IMR-90 (cell line): ENCODE measurements at regions not wholly inside any gene's neighbourhood (a gene's known extent, or its start where the extent isn't known, plus 50 kb on each side); places are given as distances from the start of the nearest gene placed in this dataset.

ENCODE experiments used
- ATAC-seq: fragments of 200-7000 bp; cut with Tn5 transposase; 2 replicates; pipeline ENCODE4 v1.9.1; 2020; ENCODE audit warnings: low read depth, mild to moderate bottlenecking, moderate library complexity
- BruUV-seq: library from RNA; stranded (reverse); fragments of 400-500 nt; replicated peaks from 2 replicates; lab custom pipeline; 2021; lab: Mats Ljungman, UMichigan
- CTCF ChIA-PET: fragments of 300-600 bp; formaldehyde crosslinking; extraction: SDS; loops from one replicate; lab custom pipeline; 2021; ENCODE audit warnings: antibody characterized with exemption; lab: Yijun Ruan, JAX
- POLR2A ChIA-PET: fragments of 300-600 bp; sonication (Branson Sonifier 250); formaldehyde crosslinking; loops from one replicate; lab custom pipeline; 2022; ENCODE audit warnings: antibody characterized with exemption; ENCODE audit not compliant: unreplicated experiment; lab: Charles Lee
- DNase-seq: peaks from one replicate; pipeline ENCODE4 v3.0.0; 2013
- H2AFZ ChIP-seq: replicated peaks from 2 replicates; pipeline ENCODE3; 2013; ENCODE audit warnings: low read length, mild to moderate bottlenecking; ENCODE audit not compliant: poor library complexity
- H2AK5ac ChIP-seq: 2 replicates; pipeline ENCODE4 v1.6.1; 2013; ENCODE audit warnings: low read depth, low read length, inconsistent platforms
- H2AK9ac ChIP-seq: replicated peaks from 2 replicates; pipeline ENCODE3; 2013; ENCODE audit warnings: mild to moderate bottlenecking, low read depth, low read length, moderate library complexity; ENCODE audit not compliant: poor library complexity
- H2BK120ac ChIP-seq: 2 replicates; pipeline ENCODE4 v1.6.1; 2013; ENCODE audit warnings: low read depth, low read length, inconsistent platforms
- H2BK15ac ChIP-seq: 3 replicates; pipeline ENCODE4 v1.6.1; 2013; ENCODE audit warnings: low read depth, low read length, inconsistent platforms
- H2BK20ac ChIP-seq: 2 replicates; pipeline ENCODE4 v1.6.1; 2013; ENCODE audit warnings: low read depth, mild to moderate bottlenecking, inconsistent platforms, low read length, moderate library complexity
- H2BK5ac ChIP-seq: 2 replicates; pipeline ENCODE4 v1.6.1; 2013; ENCODE audit warnings: mild to moderate bottlenecking, low read depth, low read length, inconsistent platforms; ENCODE audit not compliant: poor library complexity, severe bottlenecking
- H3K14ac ChIP-seq: replicated peaks from 2 replicates; pipeline ENCODE4 v1.6.1; 2013; ENCODE audit warnings: low read depth, low read length, inconsistent platforms
- H3K18ac ChIP-seq: 2 replicates; pipeline ENCODE4 v1.6.1; 2013; ENCODE audit warnings: low read depth, low read length, control low read depth
- H3K23ac ChIP-seq: 2 replicates; pipeline ENCODE4 v1.6.1; 2013; ENCODE audit warnings: low read depth, low read length, inconsistent platforms
- H3K27ac ChIP-seq: 2 replicates; pipeline ENCODE4 v1.5.1; 2013; ENCODE audit warnings: mild to moderate bottlenecking, control low read depth, low read length; ENCODE audit not compliant: insufficient read depth
- H3K27me3 ChIP-seq: 2 replicates; pipeline ENCODE4 v1.6.1; 2013; ENCODE audit warnings: low read length; ENCODE audit not compliant: control insufficient read depth, insufficient read depth
- H3K36me3 ChIP-seq: 2 replicates; pipeline ENCODE4 v1.6.1; 2013; ENCODE audit warnings: low read length, mixed read lengths; ENCODE audit not compliant: control insufficient read depth, insufficient read depth
- H3K4ac ChIP-seq: 2 replicates; pipeline ENCODE4 v1.6.1; 2013; ENCODE audit warnings: low read depth, low read length, inconsistent platforms
- H3K4me1 ChIP-seq: 2 replicates; pipeline ENCODE4 v1.6.1; 2013; ENCODE audit warnings: low read length, mixed read lengths; ENCODE audit not compliant: control insufficient read depth, insufficient read depth
- H3K4me2 ChIP-seq: 2 replicates; pipeline ENCODE4 v1.6.1; 2013; ENCODE audit warnings: low read depth, mild to moderate bottlenecking, control low read depth, low read length, moderate library complexity
- H3K4me3 ChIP-seq: 2 replicates; pipeline ENCODE4 v1.5.1; 2013; ENCODE audit warnings: low read depth, mild to moderate bottlenecking, control low read depth, low read length, moderate library complexity; ENCODE audit not compliant: insufficient read depth
- H3K56ac ChIP-seq: 2 replicates; pipeline ENCODE4 v1.6.1; 2013; ENCODE audit warnings: low read length, inconsistent platforms; ENCODE audit not compliant: insufficient read depth; ENCODE audit errors: extremely low read depth
- H3K79me1 ChIP-seq, 2 experiments: 2 replicates each; pipeline ENCODE4 v1.6.1; 2013; ENCODE audit warnings: low read length in 2 of 2, inconsistent platforms in 1 of 2, low read depth in 1 of 2
- H3K9ac ChIP-seq: 2 replicates; pipeline ENCODE4 v1.6.1; 2013; ENCODE audit warnings: low read depth, low read length, control low read depth
- H3K9me1 ChIP-seq: 2 replicates; pipeline ENCODE4 v1.6.1; 2013; ENCODE audit warnings: low read length, inconsistent platforms; ENCODE audit not compliant: insufficient read depth
- H3K9me3 ChIP-seq: 2 replicates; pipeline ENCODE4 v1.6.1; 2013; ENCODE audit warnings: low read length; ENCODE audit not compliant: control insufficient read depth, insufficient read depth
- H4K20me1 ChIP-seq: 2 replicates; pipeline ENCODE4 v1.6.1; 2013; ENCODE audit warnings: low read length, inconsistent platforms; ENCODE audit not compliant: insufficient read depth
- H4K5ac ChIP-seq: 2 replicates; pipeline ENCODE4 v1.6.1; 2013; ENCODE audit warnings: mild to moderate bottlenecking, low read depth, low read length, control low read depth
- H4K8ac ChIP-seq, 2 experiments: 2 replicates each; pipeline ENCODE4 v1.6.1; 2013; ENCODE audit warnings: low read depth in 2 of 2, low read length in 2 of 2, control low read depth in 1 of 2, inconsistent platforms in 1 of 2
- H4K91ac ChIP-seq: 2 replicates; pipeline ENCODE4 v1.6.1; 2013; ENCODE audit warnings: low read depth, low read length, inconsistent platforms; ENCODE audit not compliant: insufficient read depth
- BHLHE40 ChIP-seq: fragments of 150-350 bp; IDR thresholded peaks from 2 replicates; pipeline ENCODE4 v1.6.1; 2016; ENCODE audit warnings: mild to moderate bottlenecking, low read depth, low read length
- CEBPB ChIP-seq: IDR thresholded peaks from 2 replicates; pipeline ENCODE4 v1.6.1; 2012; ENCODE audit warnings: low read depth, low read length, improper control_type of control experiment
- CHD1 ChIP-seq: IDR thresholded peaks from 2 replicates; pipeline ENCODE4 v1.6.1; 2012; ENCODE audit warnings: low read depth, low read length, improper control_type of control experiment
- CTCF ChIP-seq: conservative IDR thresholded peaks from 2 replicates; pipeline ENCODE4 v1.5.1; 2012; ENCODE audit warnings: mild to moderate bottlenecking, low read depth, low read length, improper control_type of control experiment
- FOS ChIP-seq: fragments of 150-350 bp; IDR thresholded peaks from 2 replicates; pipeline ENCODE4 v1.6.1; 2016; ENCODE audit warnings: low read depth, low read length
- MAFK ChIP-seq: IDR thresholded peaks from 2 replicates; pipeline ENCODE4 v1.6.1; 2012; ENCODE audit warnings: low read depth, low read length, improper control_type of control experiment
- MAZ ChIP-seq: IDR thresholded peaks from 2 replicates; pipeline ENCODE4 v1.6.1; 2012; ENCODE audit warnings: low read depth, mild to moderate bottlenecking, low read length, improper control_type of control experiment, moderate library complexity, borderline replicate concordance
- MXI1 ChIP-seq: IDR thresholded peaks from 2 replicates; pipeline ENCODE4 v1.6.1; 2012; ENCODE audit warnings: low read depth, mild to moderate bottlenecking, low read length, moderate library complexity, borderline replicate concordance
- NFE2L2 ChIP-seq: fragments of 150-350 bp; IDR thresholded peaks from 2 replicates; pipeline ENCODE4 v1.6.1; 2016; ENCODE audit warnings: low read depth, mild to moderate bottlenecking, low read length
- POLR2A ChIP-seq: IDR thresholded peaks from 2 replicates; pipeline ENCODE4 v1.6.1; 2012; ENCODE audit warnings: mild to moderate bottlenecking, low read depth, low read length
- RAD21 ChIP-seq: IDR thresholded peaks from 2 replicates; pipeline ENCODE4 v1.6.1; 2012; ENCODE audit warnings: low read length, improper control_type of control experiment
- RCOR1 ChIP-seq: IDR thresholded peaks from 2 replicates; pipeline ENCODE4 v1.6.1; 2012; ENCODE audit warnings: mild to moderate bottlenecking, low read length, improper control_type of control experiment; ENCODE audit not compliant: insufficient replicate concordance
- RFX5 ChIP-seq: IDR thresholded peaks from 2 replicates; pipeline ENCODE4 v1.8.0; 2012; ENCODE audit warnings: low read depth, mild to moderate bottlenecking, low read length, moderate library complexity
- SMC3 ChIP-seq: fragments of 150-350 bp; IDR thresholded peaks from 2 replicates; pipeline ENCODE4 v1.6.1; 2016; ENCODE audit warnings: low read depth, mild to moderate bottlenecking, antibody characterized with exemption, low read length, moderate library complexity
- USF2 ChIP-seq: fragments of 150-350 bp; IDR thresholded peaks from 2 replicates; pipeline ENCODE4 v1.6.1; 2017; ENCODE audit warnings: mild to moderate bottlenecking, antibody characterized with exemption, low read length, low read depth
- WGBS, 2 experiments: methylation state at CpG; one replicate each; pipeline versions ENCODE4 v1.1.5 to v1.1.7; 2013; ENCODE audit warnings: missing lambda C conversion rate in 2 of 2; ENCODE audit not compliant: insufficient read length in 1 of 2; ENCODE audit errors: extremely low coverage in 2 of 2; 5-methylcytosine and 5-hydroxymethylcytosine counted together
- dilution Hi-C: fragments of 300-500 bp; cut with HindIII; formaldehyde crosslinking; loops from one replicate; pipeline ENCODE4 v1.14.3; 2018; ENCODE audit warnings: low sequenced_read_pairs; ENCODE audit not compliant: unreplicated experiment
- in situ Hi-C: fragments of 300-500 bp; cut with MboI; formaldehyde crosslinking; loops from 3 replicates; pipeline ENCODE4 v1.14.3; 2019; ENCODE audit warnings: low sequenced_read_pairs, inconsistent platforms, mixed read lengths
- intact Hi-C: fragments of 100-400 bp; cut with micrococcal nuclease; formaldehyde crosslinking; loops from 2 replicates; pipeline ENCODE4 v1.10.0; 2022

GRCh38 chr12:69070319-69071090, 137.5 kb upstream of the CPM start:
- intact Hi-C loops (loop anchor here (1.0 to 2.0 kb wide), 5 partner anchors 86 to 240 kb away; no protein-coding TSS in a partner anchor), dilution Hi-C loops (no loop called here), in situ Hi-C loops (loop anchor here (5.0 kb wide), 1 partner anchor 198 kb away; no protein-coding TSS in a partner anchor)
- no peak overlapping the region for H4K5ac ChIP-seq
- H3K23ac ChIP-seq: no peak overlapping the region
- peak overlapping the region; percentile 66 for H2BK120ac ChIP-seq
- 0 out of 2 replicates have a peak overlapping the region, but pooled peaks have one; percentile 17 for H2AK5ac ChIP-seq
- H3K4ac ChIP-seq: no peak overlapping the region
- peak overlapping the region; percentile 53; the same call in 1 of the 2 replicates for H2BK20ac ChIP-seq
- H4K8ac ChIP-seq: no peak overlapping the region
- H2BK15ac ChIP-seq: peak overlapping the region; percentile 37; the same call in 1 of the 3 replicates
- H3K9me3 ChIP-seq: no peaks in the 10 kb centered on the region
- H3K79me1 ChIP-seq: no peaks in the 10 kb centered on the region
- ChIA-PET CTCF (interaction anchor here (0.6 to 1.3 kb wide), 10 partner anchors 11 to 227 kb away, joined by 3 to 7 read pairs (median 4); no protein-coding TSS in a partner anchor), POLR2A (interaction anchor here (0.7 kb wide), 1 partner anchor 49 kb away, joined by 3 read pairs; no protein-coding TSS in a partner anchor)
- H4K91ac ChIP-seq: no peak overlapping the region
- H3K9ac ChIP-seq: no peak overlapping the region
- peaks cover 7% of the 10 kb centered on the region for H3K4me1 ChIP-seq
- no peak overlapping the region for H3K27ac ChIP-seq
- no peak overlapping the region for H2AK9ac ChIP-seq
- H2AFZ ChIP-seq: peak overlapping the region; percentile 47
- H3K18ac ChIP-seq: no peak overlapping the region
- no peak overlapping the region for H3K4me3 ChIP-seq
- no peak overlapping the region for H3K14ac ChIP-seq
- H3K56ac ChIP-seq: no peak overlapping the region
- 67% methylated on average over 1 of the region's 6 CpGs; no CpG with 5 or more reads in 1 of the 2 experiments for WGBS, 2 experiments
- H3K4me2 ChIP-seq: no peak overlapping the region
- H3K36me3 ChIP-seq: no peaks in the 10 kb centered on the region
- no peaks in the 10 kb centered on the region; the same call in 1 of the 2 replicates for H3K27me3 ChIP-seq
- BruUV-seq: no TSS peak
- DNase-seq (peak; percentile 71), ATAC-seq (peak; percentile 95)
- no peak overlapping the region for H2BK5ac ChIP-seq
- no peaks in the 10 kb centered on the region for H3K9me1 ChIP-seq
- no peaks in the 10 kb centered on the region for H4K20me1 ChIP-seq
- no peak for TF ChIP-seq MXI1
- no peak for TF ChIP-seq CEBPB
- TF ChIP-seq POLR2A: 0 out of 2 replicates have a peak, but pooled peaks have one; percentile 33
- TF ChIP-seq RFX5: no peak
- no peak for TF ChIP-seq CHD1
- peak; percentile 94 for TF ChIP-seq CTCF
- peak; percentile 92 for TF ChIP-seq RAD21
- no peak for TF ChIP-seq USF2
- no peak for TF ChIP-seq RCOR1
- TF ChIP-seq NFE2L2: no peak
- no peak for TF ChIP-seq MAZ
- TF ChIP-seq SMC3: peak; percentile 95
- no peak for TF ChIP-seq BHLHE40
- TF ChIP-seq FOS: no peak
- no peak for TF ChIP-seq MAFK
